HCT116 (cell line): ENCODE measurements at regions not wholly inside any gene's neighbourhood (a gene's known extent, or its start where the extent isn't known, plus 50 kb on each side); places are given as distances from the start of the nearest gene placed in this dataset.

Source experiments
- ATAC-seq: fragments of 200-7000 bp; cut with Tn5 transposase; 2 replicates; pipeline ENCODE4 v1.9.1; 2020; ENCODE audit warnings: mild to moderate bottlenecking, moderate library complexity
- BruUV-seq: library from RNA; stranded (reverse); fragments of 400-500 nt; replicated peaks from 2 replicates; lab custom pipeline; 2021; lab: Mats Ljungman, UMichigan
- CTCF ChIA-PET: fragments of 300-600 bp; sonication (Branson Sonifier 250); formaldehyde crosslinking; loops from one replicate; lab custom pipeline; 2021; ENCODE audit warnings: antibody characterized with exemption; lab: Charles Lee
- POLR2A ChIA-PET: fragments of 300-600, 350-600 bp; sonication (Branson Sonifier 250); formaldehyde crosslinking; loops from one replicate; lab custom pipeline; 2021; ENCODE audit warnings: antibody characterized with exemption; lab: Charles Lee
- RAD21 ChIA-PET, 2 experiments: fragments of 300-600 bp; sonication (Branson Sonifier 250); formaldehyde crosslinking; loops; one replicate each; lab custom pipeline; 2023; ENCODE audit warnings: low total read pairs in 2 of 2; ENCODE audit not compliant: uncharacterized antibody in 2 of 2, unreplicated experiment in 2 of 2, low non-redundant PET in 1 of 2; lab: Charles Lee
- DNase-seq: peaks from one replicate; pipeline ENCODE4 v3.0.0-alpha.2; 2010; ENCODE audit warnings: low read depth, low spot score
- H2AFZ ChIP-seq: fragments of 200-600 bp; shearing (Covaris generic), sonication (generic); 2 replicates; pipeline ENCODE4 v1.6.1; 2017; ENCODE audit warnings: low read depth, mixed run types, mixed read lengths, antibody characterized with exemption, low read length; ENCODE audit not compliant: poor library complexity, severe bottlenecking
- H3K27ac ChIP-seq: 2 replicates; pipeline ENCODE4 v1.5.1; 2012; ENCODE audit warnings: low read depth, low read length
- H3K27me3 ChIP-seq: fragments of 200-600 bp; sonication (generic); 2 replicates; pipeline ENCODE4 v1.6.1; 2016; ENCODE audit warnings: mixed run types, low read length, mixed read lengths; ENCODE audit not compliant: insufficient read depth
- H3K36me3 ChIP-seq, 2 experiments: fragments of 200-500 bp in 1 of 2; fragments of 200-600 bp in 1 of 2; sonication (Bioruptor generic) in 1 of 2; sonication (generic) in 1 of 2; 2 replicates each; pipeline versions ENCODE4 v1.5.1 to v1.6.1; 2014 to 2016; ENCODE audit warnings: low read length in 2 of 2, inconsistent platforms in 1 of 2, mixed read lengths in 1 of 2, mixed run types in 1 of 2; ENCODE audit not compliant: insufficient read depth in 2 of 2, control insufficient read depth in 1 of 2
- H3K4me1 ChIP-seq, 2 experiments: fragments of 200-600 bp in 1 of 2; sonication (generic) in 1 of 2; 2 replicates each; pipeline versions ENCODE4 v1.5.1 to v1.6.1; 2012 to 2017; ENCODE audit warnings: low read length in 2 of 2, inconsistent platforms in 1 of 2, mild to moderate bottlenecking in 1 of 2, mixed read lengths in 1 of 2, mixed run types in 1 of 2, moderate library complexity in 1 of 2; ENCODE audit not compliant: insufficient read depth in 2 of 2, control insufficient read depth in 1 of 2
- H3K4me2 ChIP-seq: fragments of 200-600 bp; sonication (generic); 2 replicates; pipeline ENCODE4 v1.6.1; 2017; ENCODE audit warnings: mixed run types, low read length, mixed read lengths
- H3K4me3 ChIP-seq, 2 experiments: fragments of 200-600 bp in 1 of 2; sonication (generic) in 1 of 2; replicated peaks in 1 of 2; 2 replicates each; pipeline ENCODE4 v1.5.1; 2011 to 2016; ENCODE audit warnings: low read length in 2 of 2, control low read depth in 1 of 2, low read depth in 1 of 2, mild to moderate bottlenecking in 1 of 2, mixed read lengths in 1 of 2, mixed run types in 1 of 2
- H3K79me2 ChIP-seq: fragments of 200-600 bp; sonication (generic); 2 replicates; pipeline ENCODE4 v1.6.1; 2017; ENCODE audit warnings: mild to moderate bottlenecking, mixed run types, low read length, moderate library complexity, mixed read lengths; ENCODE audit not compliant: insufficient read depth
- H3K9ac ChIP-seq: fragments of 200-600 bp; sonication (generic); 2 replicates; pipeline ENCODE4 v1.6.1; 2016; ENCODE audit warnings: low read length, mixed read lengths
- H3K9me2 ChIP-seq: fragments of 200-600 bp; sonication (generic), shearing (Covaris generic); 2 replicates; pipeline ENCODE4 v1.6.1; 2017; ENCODE audit warnings: mixed run types, mild to moderate bottlenecking, moderate library complexity; ENCODE audit not compliant: insufficient read depth
- H3K9me3 ChIP-seq, 2 experiments: fragments of 200-500 bp in 1 of 2; fragments of 200-600 bp in 1 of 2; sonication (Bioruptor generic) in 1 of 2; sonication (generic) in 1 of 2; 2 replicates each; pipeline ENCODE4 v1.6.1; 2014 to 2017; ENCODE audit warnings: low read length in 2 of 2, mixed read lengths in 2 of 2, inconsistent platforms in 1 of 2, low read depth in 1 of 2, mild to moderate bottlenecking in 1 of 2, mixed run types in 1 of 2, moderate library complexity in 1 of 2; ENCODE audit not compliant: control insufficient read depth in 1 of 2, insufficient read depth in 1 of 2
- H4K20me1 ChIP-seq: fragments of 200-600 bp; sonication (generic), shearing (Covaris generic); 2 replicates; pipeline ENCODE4 v1.6.1; 2017; ENCODE audit warnings: mixed run types, mild to moderate bottlenecking, moderate library complexity; ENCODE audit not compliant: insufficient read depth
- CBX3 ChIP-seq: IDR thresholded peaks from 2 replicates; pipeline ENCODE4 v1.6.1; 2012; ENCODE audit warnings: low read depth
- CEBPB ChIP-seq: IDR thresholded peaks from 2 replicates; pipeline ENCODE4 v1.6.1; 2012; ENCODE audit warnings: low read depth
- ELF1 ChIP-seq: IDR thresholded peaks from 2 replicates; pipeline ENCODE4 v1.6.1; 2012; ENCODE audit warnings: low read depth, borderline replicate concordance
- EZH2phosphoT487 ChIP-seq: fragments of 200-600 bp; IDR thresholded peaks from 2 replicates; pipeline ENCODE4 v1.6.1; 2018; ENCODE audit warnings: antibody characterized with exemption, borderline replicate concordance
- JUND ChIP-seq: IDR thresholded peaks from 2 replicates; pipeline ENCODE4 v1.6.1; 2012
- POLR2A ChIP-seq: IDR thresholded peaks from 2 replicates; pipeline ENCODE4 v1.7.0; 2011; ENCODE audit warnings: borderline replicate concordance; ENCODE audit not compliant: insufficient read depth, insufficient read length; ENCODE audit errors: extremely low read depth
- POLR2AphosphoS5 ChIP-seq: IDR thresholded peaks from 2 replicates; pipeline ENCODE4 v1.6.1; 2011; ENCODE audit warnings: mild to moderate bottlenecking, low read depth, low read length, moderate library complexity
- RAD21 ChIP-seq: IDR thresholded peaks from 2 replicates; pipeline ENCODE4 v1.6.1; 2012; ENCODE audit warnings: low read depth, mild to moderate bottlenecking
- SP1 ChIP-seq: IDR thresholded peaks from 2 replicates; pipeline ENCODE4 v1.6.1; 2012; ENCODE audit warnings: low read depth
- TCF7L2 ChIP-seq: IDR thresholded peaks from 2 replicates; pipeline ENCODE4 v1.7.0; 2011; ENCODE audit warnings: borderline replicate concordance, inconsistent platforms; ENCODE audit not compliant: insufficient read depth, insufficient read length; ENCODE audit errors: extremely low read depth
- ZFX ChIP-seq: fragments of 450-650 bp; IDR thresholded peaks from 2 replicates; pipeline ENCODE4 v1.6.1; 2017
- ZNF274 ChIP-seq: fragments of 200-500 bp; sonication (Bioruptor generic); IDR thresholded peaks from 2 replicates; pipeline ENCODE4 v1.6.1; 2014; ENCODE audit warnings: mild to moderate bottlenecking, low read depth, low read length, inconsistent platforms
- intact Hi-C: fragments of 100-400 bp; cut with micrococcal nuclease; formaldehyde crosslinking; loops from 2 replicates; pipeline ENCODE4 v1.10.0; 2022
- TF ChIP-seq, protein P1 (sequence below): IDR thresholded peaks from 2 replicates; pipeline ENCODE4 v1.6.1; 2012
- TF ChIP-seq, protein P2 (sequence below): IDR thresholded peaks from 2 replicates; pipeline ENCODE4 v1.6.1; 2012; ENCODE audit warnings: low read depth
- TF ChIP-seq, protein P3 (sequence below): IDR thresholded peaks from 2 replicates; pipeline ENCODE4 v1.6.1; 2012
- TF ChIP-seq, protein P4 (sequence below), 3 experiments: fragments of 200-600 bp in 1 of 3; sonication (generic) in 1 of 3; IDR thresholded peaks in 2 of 3; conservative IDR thresholded peaks in 1 of 3; 2 replicates each; pipeline ENCODE4 v1.5.1; 2012 to 2017; ENCODE audit warnings: low read depth in 2 of 3, low read length in 2 of 3, antibody characterized with exemption in 1 of 3, borderline replicate concordance in 1 of 3, control low read depth in 1 of 3, mild to moderate bottlenecking in 1 of 3, mixed read lengths in 1 of 3, mixed run types in 1 of 3, moderate library complexity in 1 of 3; ENCODE audit not compliant: insufficient read depth in 1 of 3

DNA sequence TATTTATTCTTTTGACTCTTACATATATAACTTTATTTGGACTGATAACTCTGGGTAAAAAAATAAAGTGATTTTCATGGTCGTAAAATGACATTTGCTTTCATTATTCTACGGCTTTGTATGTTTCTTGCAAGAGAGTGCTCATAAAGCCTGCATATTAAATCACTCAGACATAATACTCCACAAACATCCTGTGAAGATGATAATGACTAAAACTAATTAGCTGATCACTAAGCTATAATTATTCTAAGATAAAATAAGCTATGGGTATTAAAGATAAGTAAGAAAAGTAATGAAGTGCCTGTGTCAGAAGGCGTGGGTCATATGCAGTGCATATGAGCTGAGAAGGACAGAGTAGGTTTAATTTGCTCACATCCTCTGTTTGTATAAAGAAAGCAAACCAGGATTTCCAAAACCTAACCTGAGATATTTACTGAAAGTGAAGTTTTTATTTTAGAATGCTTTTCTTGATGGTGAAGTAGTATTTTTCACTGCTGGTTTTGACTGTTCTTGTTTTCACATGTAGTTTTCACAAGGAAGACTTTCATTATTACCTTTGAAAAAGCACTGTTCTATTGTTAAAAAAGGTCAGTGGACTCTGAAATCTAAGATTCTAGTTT lies 278.8 kb downstream of the AMY1C start:
- CTCF ChIA-PET, result no interaction called here
- intact Hi-C loops, result no loop called here
- no peak overlapping the region for H3K27ac ChIP-seq
- H3K4me1 ChIP-seq, result no peaks in the 10 kb centered on the region
- H3K4me3 ChIP-seq, result no peak overlapping the region
- H3K79me2 ChIP-seq, result no peaks in the 10 kb centered on the region
- ATAC-seq, result no peak
- no TSS peak for BruUV-seq
- no peak overlapping the region for H3K4me2 ChIP-seq
- DNase-seq, result no peak
- no peak overlapping the region for H3K9ac ChIP-seq
- peaks cover 0 to 3% of the 10 kb centered on the region in 2 experiments; a peak in 1 of 4 replicates for H3K9me3 ChIP-seq
- no peaks in the 10 kb centered on the region for H3K36me3 ChIP-seq
- H2AFZ ChIP-seq, result no peak overlapping the region
- no peaks in the 10 kb centered on the region for H3K9me2 ChIP-seq
- RAD21 ChIA-PET, result no interaction called here
- POLR2A ChIA-PET, result no interaction called here
- TF ChIP-seq ZFX, result no peak
- TF ChIP-seq CEBPB, result no peak
- TF ChIP-seq, protein P1, sequence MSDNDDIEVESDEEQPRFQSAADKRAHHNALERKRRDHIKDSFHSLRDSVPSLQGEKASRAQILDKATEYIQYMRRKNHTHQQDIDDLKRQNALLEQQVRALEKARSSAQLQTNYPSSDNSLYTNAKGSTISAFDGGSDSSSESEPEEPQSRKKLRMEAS, result no peak
- no peak for TF ChIP-seq POLR2A
- TF ChIP-seq CBX3, result no peak
- TF ChIP-seq, protein P2, sequence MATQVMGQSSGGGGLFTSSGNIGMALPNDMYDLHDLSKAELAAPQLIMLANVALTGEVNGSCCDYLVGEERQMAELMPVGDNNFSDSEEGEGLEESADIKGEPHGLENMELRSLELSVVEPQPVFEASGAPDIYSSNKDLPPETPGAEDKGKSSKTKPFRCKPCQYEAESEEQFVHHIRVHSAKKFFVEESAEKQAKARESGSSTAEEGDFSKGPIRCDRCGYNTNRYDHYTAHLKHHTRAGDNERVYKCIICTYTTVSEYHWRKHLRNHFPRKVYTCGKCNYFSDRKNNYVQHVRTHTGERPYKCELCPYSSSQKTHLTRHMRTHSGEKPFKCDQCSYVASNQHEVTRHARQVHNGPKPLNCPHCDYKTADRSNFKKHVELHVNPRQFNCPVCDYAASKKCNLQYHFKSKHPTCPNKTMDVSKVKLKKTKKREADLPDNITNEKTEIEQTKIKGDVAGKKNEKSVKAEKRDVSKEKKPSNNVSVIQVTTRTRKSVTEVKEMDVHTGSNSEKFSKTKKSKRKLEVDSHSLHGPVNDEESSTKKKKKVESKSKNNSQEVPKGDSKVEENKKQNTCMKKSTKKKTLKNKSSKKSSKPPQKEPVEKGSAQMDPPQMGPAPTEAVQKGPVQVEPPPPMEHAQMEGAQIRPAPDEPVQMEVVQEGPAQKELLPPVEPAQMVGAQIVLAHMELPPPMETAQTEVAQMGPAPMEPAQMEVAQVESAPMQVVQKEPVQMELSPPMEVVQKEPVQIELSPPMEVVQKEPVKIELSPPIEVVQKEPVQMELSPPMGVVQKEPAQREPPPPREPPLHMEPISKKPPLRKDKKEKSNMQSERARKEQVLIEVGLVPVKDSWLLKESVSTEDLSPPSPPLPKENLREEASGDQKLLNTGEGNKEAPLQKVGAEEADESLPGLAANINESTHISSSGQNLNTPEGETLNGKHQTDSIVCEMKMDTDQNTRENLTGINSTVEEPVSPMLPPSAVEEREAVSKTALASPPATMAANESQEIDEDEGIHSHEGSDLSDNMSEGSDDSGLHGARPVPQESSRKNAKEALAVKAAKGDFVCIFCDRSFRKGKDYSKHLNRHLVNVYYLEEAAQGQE, result no peak
- TF ChIP-seq JUND, result no peak
- TF ChIP-seq, protein P3, sequence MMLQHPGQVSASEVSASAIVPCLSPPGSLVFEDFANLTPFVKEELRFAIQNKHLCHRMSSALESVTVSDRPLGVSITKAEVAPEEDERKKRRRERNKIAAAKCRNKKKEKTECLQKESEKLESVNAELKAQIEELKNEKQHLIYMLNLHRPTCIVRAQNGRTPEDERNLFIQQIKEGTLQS, result no peak
- TF ChIP-seq RAD21, result no peak
- no peak for TF ChIP-seq EZH2phosphoT487
- TF ChIP-seq, protein P4, sequence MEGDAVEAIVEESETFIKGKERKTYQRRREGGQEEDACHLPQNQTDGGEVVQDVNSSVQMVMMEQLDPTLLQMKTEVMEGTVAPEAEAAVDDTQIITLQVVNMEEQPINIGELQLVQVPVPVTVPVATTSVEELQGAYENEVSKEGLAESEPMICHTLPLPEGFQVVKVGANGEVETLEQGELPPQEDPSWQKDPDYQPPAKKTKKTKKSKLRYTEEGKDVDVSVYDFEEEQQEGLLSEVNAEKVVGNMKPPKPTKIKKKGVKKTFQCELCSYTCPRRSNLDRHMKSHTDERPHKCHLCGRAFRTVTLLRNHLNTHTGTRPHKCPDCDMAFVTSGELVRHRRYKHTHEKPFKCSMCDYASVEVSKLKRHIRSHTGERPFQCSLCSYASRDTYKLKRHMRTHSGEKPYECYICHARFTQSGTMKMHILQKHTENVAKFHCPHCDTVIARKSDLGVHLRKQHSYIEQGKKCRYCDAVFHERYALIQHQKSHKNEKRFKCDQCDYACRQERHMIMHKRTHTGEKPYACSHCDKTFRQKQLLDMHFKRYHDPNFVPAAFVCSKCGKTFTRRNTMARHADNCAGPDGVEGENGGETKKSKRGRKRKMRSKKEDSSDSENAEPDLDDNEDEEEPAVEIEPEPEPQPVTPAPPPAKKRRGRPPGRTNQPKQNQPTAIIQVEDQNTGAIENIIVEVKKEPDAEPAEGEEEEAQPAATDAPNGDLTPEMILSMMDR (IDR thresholded peaks at IDR 0.05 in 2 of 3, conservative IDR thresholded peaks at IDR 0.05 in 1 of 3; ENCODE audit: borderline replicate concordance in 1 of 3, insufficient read depth in 1 of 3, low read depth in 2 of 3, low read length in 2 of 3), result no peak
- TF ChIP-seq POLR2AphosphoS5, result no peak
- TF ChIP-seq TCF7L2, result no peak
- TF ChIP-seq ZNF274, result no peak
- no peak for TF ChIP-seq SP1
- no peak for TF ChIP-seq ELF1
- H3K27me3 ChIP-seq, result no peaks in the 10 kb centered on the region
- no peaks in the 10 kb centered on the region for H4K20me1 ChIP-seq
